HCT116 (cell line): ENCODE measurements at regions not wholly inside any gene's neighbourhood (a gene's known extent, or its start where the extent isn't known, plus 50 kb on each side); places are given as distances from the start of the nearest gene placed in this dataset.
"Not testable (repeated sequence)": the region's sequence is repeated elsewhere in the genome, so short reads cannot be mapped to it uniquely, and the experiment has no call there.

Source experiments
- ATAC-seq: fragments of 200-7000 bp; cut with Tn5 transposase; 2 replicates; pipeline ENCODE4 v1.9.1; 2020; ENCODE audit warnings: mild to moderate bottlenecking, moderate library complexity
- BruUV-seq: library from RNA; stranded (reverse); fragments of 400-500 nt; replicated peaks from 2 replicates; lab custom pipeline; 2021; lab: Mats Ljungman, UMichigan
- CTCF ChIA-PET: fragments of 300-600 bp; sonication (Branson Sonifier 250); formaldehyde crosslinking; loops from one replicate; lab custom pipeline; 2021; ENCODE audit warnings: antibody characterized with exemption; lab: Charles Lee
- POLR2A ChIA-PET: fragments of 300-600, 350-600 bp; sonication (Branson Sonifier 250); formaldehyde crosslinking; loops from one replicate; lab custom pipeline; 2021; ENCODE audit warnings: antibody characterized with exemption; lab: Charles Lee
- RAD21 ChIA-PET, 2 experiments: fragments of 300-600 bp; sonication (Branson Sonifier 250); formaldehyde crosslinking; loops; one replicate each; lab custom pipeline; 2023; ENCODE audit warnings: low total read pairs in 2 of 2; ENCODE audit not compliant: uncharacterized antibody in 2 of 2, unreplicated experiment in 2 of 2, low non-redundant PET in 1 of 2; lab: Charles Lee
- DNase-seq: peaks from one replicate; pipeline ENCODE4 v3.0.0-alpha.2; 2010; ENCODE audit warnings: low read depth, low spot score
- H2AFZ ChIP-seq: fragments of 200-600 bp; shearing (Covaris generic), sonication (generic); 2 replicates; pipeline ENCODE4 v1.6.1; 2017; ENCODE audit warnings: low read depth, mixed run types, mixed read lengths, antibody characterized with exemption, low read length; ENCODE audit not compliant: poor library complexity, severe bottlenecking
- H3K27ac ChIP-seq: 2 replicates; pipeline ENCODE4 v1.5.1; 2012; ENCODE audit warnings: low read depth, low read length
- H3K27me3 ChIP-seq: fragments of 200-600 bp; sonication (generic); 2 replicates; pipeline ENCODE4 v1.6.1; 2016; ENCODE audit warnings: mixed run types, low read length, mixed read lengths; ENCODE audit not compliant: insufficient read depth
- H3K36me3 ChIP-seq, 2 experiments: fragments of 200-500 bp in 1 of 2; fragments of 200-600 bp in 1 of 2; sonication (Bioruptor generic) in 1 of 2; sonication (generic) in 1 of 2; 2 replicates each; pipeline versions ENCODE4 v1.5.1 to v1.6.1; 2014 to 2016; ENCODE audit warnings: low read length in 2 of 2, inconsistent platforms in 1 of 2, mixed read lengths in 1 of 2, mixed run types in 1 of 2; ENCODE audit not compliant: insufficient read depth in 2 of 2, control insufficient read depth in 1 of 2
- H3K4me1 ChIP-seq, 2 experiments: fragments of 200-600 bp in 1 of 2; sonication (generic) in 1 of 2; 2 replicates each; pipeline versions ENCODE4 v1.5.1 to v1.6.1; 2012 to 2017; ENCODE audit warnings: low read length in 2 of 2, inconsistent platforms in 1 of 2, mild to moderate bottlenecking in 1 of 2, mixed read lengths in 1 of 2, mixed run types in 1 of 2, moderate library complexity in 1 of 2; ENCODE audit not compliant: insufficient read depth in 2 of 2, control insufficient read depth in 1 of 2
- H3K4me2 ChIP-seq: fragments of 200-600 bp; sonication (generic); 2 replicates; pipeline ENCODE4 v1.6.1; 2017; ENCODE audit warnings: mixed run types, low read length, mixed read lengths
- H3K4me3 ChIP-seq, 2 experiments: fragments of 200-600 bp in 1 of 2; sonication (generic) in 1 of 2; replicated peaks in 1 of 2; 2 replicates each; pipeline ENCODE4 v1.5.1; 2011 to 2016; ENCODE audit warnings: low read length in 2 of 2, control low read depth in 1 of 2, low read depth in 1 of 2, mild to moderate bottlenecking in 1 of 2, mixed read lengths in 1 of 2, mixed run types in 1 of 2
- H3K79me2 ChIP-seq: fragments of 200-600 bp; sonication (generic); 2 replicates; pipeline ENCODE4 v1.6.1; 2017; ENCODE audit warnings: mild to moderate bottlenecking, mixed run types, low read length, moderate library complexity, mixed read lengths; ENCODE audit not compliant: insufficient read depth
- H3K9ac ChIP-seq: fragments of 200-600 bp; sonication (generic); 2 replicates; pipeline ENCODE4 v1.6.1; 2016; ENCODE audit warnings: low read length, mixed read lengths
- H3K9me2 ChIP-seq: fragments of 200-600 bp; sonication (generic), shearing (Covaris generic); 2 replicates; pipeline ENCODE4 v1.6.1; 2017; ENCODE audit warnings: mixed run types, mild to moderate bottlenecking, moderate library complexity; ENCODE audit not compliant: insufficient read depth
- H3K9me3 ChIP-seq, 2 experiments: fragments of 200-500 bp in 1 of 2; fragments of 200-600 bp in 1 of 2; sonication (Bioruptor generic) in 1 of 2; sonication (generic) in 1 of 2; 2 replicates each; pipeline ENCODE4 v1.6.1; 2014 to 2017; ENCODE audit warnings: low read length in 2 of 2, mixed read lengths in 2 of 2, inconsistent platforms in 1 of 2, low read depth in 1 of 2, mild to moderate bottlenecking in 1 of 2, mixed run types in 1 of 2, moderate library complexity in 1 of 2; ENCODE audit not compliant: control insufficient read depth in 1 of 2, insufficient read depth in 1 of 2
- H4K20me1 ChIP-seq: fragments of 200-600 bp; sonication (generic), shearing (Covaris generic); 2 replicates; pipeline ENCODE4 v1.6.1; 2017; ENCODE audit warnings: mixed run types, mild to moderate bottlenecking, moderate library complexity; ENCODE audit not compliant: insufficient read depth
- CBX3 ChIP-seq: IDR thresholded peaks from 2 replicates; pipeline ENCODE4 v1.6.1; 2012; ENCODE audit warnings: low read depth
- EZH2phosphoT487 ChIP-seq: fragments of 200-600 bp; IDR thresholded peaks from 2 replicates; pipeline ENCODE4 v1.6.1; 2018; ENCODE audit warnings: antibody characterized with exemption, borderline replicate concordance
- POLR2AphosphoS5 ChIP-seq: IDR thresholded peaks from 2 replicates; pipeline ENCODE4 v1.6.1; 2011; ENCODE audit warnings: mild to moderate bottlenecking, low read depth, low read length, moderate library complexity
- RAD21 ChIP-seq: IDR thresholded peaks from 2 replicates; pipeline ENCODE4 v1.6.1; 2012; ENCODE audit warnings: low read depth, mild to moderate bottlenecking
- SP1 ChIP-seq: IDR thresholded peaks from 2 replicates; pipeline ENCODE4 v1.6.1; 2012; ENCODE audit warnings: low read depth
- SRF ChIP-seq: IDR thresholded peaks from 2 replicates; pipeline ENCODE4 v1.6.1; 2012; ENCODE audit warnings: low read depth
- YY1 ChIP-seq: IDR thresholded peaks from 2 replicates; pipeline ENCODE4 v1.6.1; 2011; ENCODE audit warnings: low read length, low read depth, moderate library complexity, mild to moderate bottlenecking; ENCODE audit not compliant: insufficient replicate concordance; ENCODE audit errors: extremely low read depth
- intact Hi-C: fragments of 100-400 bp; cut with micrococcal nuclease; formaldehyde crosslinking; loops from 2 replicates; pipeline ENCODE4 v1.10.0; 2022
- TF ChIP-seq, protein P1 (sequence below): IDR thresholded peaks from 2 replicates; pipeline ENCODE4 v1.6.1; 2012
- TF ChIP-seq, protein P2 (sequence below): IDR thresholded peaks from 2 replicates; pipeline ENCODE4 v1.6.1; 2012

DNA sequence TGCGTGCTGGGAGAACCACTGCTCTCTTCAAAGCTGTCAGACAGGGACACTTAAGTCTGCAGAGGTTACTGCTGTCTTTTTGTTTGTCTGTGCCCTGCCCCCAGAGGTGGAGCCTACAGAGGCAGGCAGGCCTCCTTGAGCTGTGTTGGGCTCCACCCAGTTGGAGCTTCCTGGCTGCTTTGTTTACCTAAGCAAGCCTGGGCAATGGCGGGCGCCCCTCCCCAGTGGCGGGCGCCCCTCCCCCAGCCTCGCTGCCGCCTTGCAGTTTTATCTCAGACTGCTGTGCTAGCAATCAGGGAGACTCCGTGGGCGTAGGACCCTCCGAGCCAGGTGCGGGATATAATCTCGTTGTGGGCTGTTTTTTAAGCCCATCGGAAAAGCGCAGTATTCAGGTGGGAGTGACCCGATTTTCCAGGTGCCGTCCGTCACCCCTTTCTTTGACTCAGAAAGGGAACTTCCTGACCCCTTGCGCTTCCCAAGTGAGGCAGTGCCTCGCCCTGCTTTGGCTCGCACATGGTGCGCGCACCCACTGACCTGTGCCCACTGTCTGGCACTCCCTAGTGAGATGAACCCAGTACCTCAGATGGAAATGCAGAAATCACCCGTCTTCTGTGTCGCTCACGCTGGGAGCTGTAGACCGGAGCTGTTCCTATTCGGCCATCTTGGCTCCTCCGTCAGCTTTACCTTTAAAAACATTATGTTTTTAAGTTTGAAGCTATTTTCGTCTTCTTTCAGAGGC is 954.6 kb upstream of the COX7C start:
- BruUV-seq, H3K9ac ChIP-seq, H4K20me1 ChIP-seq, H3K4me2 ChIP-seq, H3K4me1 ChIP-seq, H3K27ac ChIP-seq, H3K27me3 ChIP-seq, H3K36me3 ChIP-seq, H2AFZ ChIP-seq, POLR2A ChIA-PET, H3K79me2 ChIP-seq, CTCF ChIA-PET, intact Hi-C loops, H3K9me3 ChIP-seq, RAD21 ChIA-PET, DNase-seq, H3K9me2 ChIP-seq, ATAC-seq, H3K4me3 ChIP-seq: not testable (repeated sequence)

DNA sequence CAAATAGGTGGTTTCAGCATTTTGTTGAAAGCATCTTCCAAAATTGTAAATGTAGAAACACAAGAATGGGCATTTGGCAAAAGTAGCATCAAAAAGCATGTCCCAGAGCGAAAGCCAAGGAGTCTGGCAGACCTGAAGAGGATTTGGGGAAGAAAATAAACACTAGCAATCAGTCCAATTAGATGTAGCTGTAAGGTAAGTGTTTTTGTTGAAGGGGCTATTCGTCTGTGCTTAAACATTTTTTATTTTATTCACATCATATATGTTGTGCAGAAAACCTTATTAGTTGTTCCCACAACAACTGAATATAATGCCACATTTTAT is 954.1 kb upstream of the COX7C start:
- Histone ChIP-seq H3K36me3 (no peaks in the 10 kb centered on the region), H3K27ac (no peak overlapping the region), H3K9me3 (no peaks in the 10 kb centered on the region), H3K79me2 (no peaks in the 10 kb centered on the region), H3K4me1 (no peaks in the 10 kb centered on the region), H4K20me1 (no peaks in the 10 kb centered on the region), H2AFZ (no peak overlapping the region), H3K4me3 (no peak overlapping the region), H3K9ac (no peak overlapping the region), H3K4me2 (no peak overlapping the region), H3K27me3 (no peaks in the 10 kb centered on the region), H3K9me2 (no peaks in the 10 kb centered on the region)
- BruUV-seq, result no TSS peak
- TF ChIP-seq, protein P1, sequence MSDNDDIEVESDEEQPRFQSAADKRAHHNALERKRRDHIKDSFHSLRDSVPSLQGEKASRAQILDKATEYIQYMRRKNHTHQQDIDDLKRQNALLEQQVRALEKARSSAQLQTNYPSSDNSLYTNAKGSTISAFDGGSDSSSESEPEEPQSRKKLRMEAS, result no peak
- TF ChIP-seq RAD21 (no peak), YY1 (no peak), CBX3 (no peak), SP1 (no peak), POLR2AphosphoS5 (no peak), EZH2phosphoT487 (no peak), SRF (no peak)
- TF ChIP-seq, protein P2, sequence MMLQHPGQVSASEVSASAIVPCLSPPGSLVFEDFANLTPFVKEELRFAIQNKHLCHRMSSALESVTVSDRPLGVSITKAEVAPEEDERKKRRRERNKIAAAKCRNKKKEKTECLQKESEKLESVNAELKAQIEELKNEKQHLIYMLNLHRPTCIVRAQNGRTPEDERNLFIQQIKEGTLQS, result no peak
- DNase-seq, result no peak
- ChIA-PET POLR2A (no interaction called here), RAD21 (no interaction called here), CTCF (no interaction called here)
- ATAC-seq, result no peak
- intact Hi-C loops, result no loop called here
